MM.1S (cell line): ENCODE measurements at regions not wholly inside any gene's neighbourhood (a gene's known extent, or its start where the extent isn't known, plus 50 kb on each side); places are given as distances from the start of the nearest gene placed in this dataset.

Source experiments
- DNase-seq: peaks from one replicate; pipeline ENCODE4 v3.0.0-alpha.2; 2015
- H2AFZ ChIP-seq: fragments of 300-600 bp; sonication (generic); 2 replicates; pipeline ENCODE4 v1.6.0; 2016; ENCODE audit warnings: antibody characterized with exemption, low read length
- H3F3A ChIP-seq: fragments of 300-600 bp; sonication (generic); 2 replicates; pipeline ENCODE4 v1.6.1; 2016; ENCODE audit warnings: mild to moderate bottlenecking, antibody characterized with exemption, low read length, moderate library complexity, mixed read lengths; ENCODE audit not compliant: insufficient read depth
- H3K27ac ChIP-seq: fragments of 300-600 bp; sonication (generic); 2 replicates; pipeline ENCODE4 v1.5.1; 2016; ENCODE audit warnings: mild to moderate bottlenecking, low read length
- H3K27me3 ChIP-seq: fragments of 300-600 bp; sonication (generic); replicated peaks from 2 replicates; pipeline ENCODE4 v1.6.0; 2016; ENCODE audit warnings: low read length; ENCODE audit not compliant: insufficient read depth
- H3K36me3 ChIP-seq: fragments of 300-600 bp; sonication (generic); replicated peaks from 2 replicates; pipeline ENCODE4 v1.6.1; 2016; ENCODE audit warnings: mild to moderate bottlenecking, low read length, mixed read lengths; ENCODE audit not compliant: insufficient read depth
- H3K4me1 ChIP-seq: fragments of 300-600 bp; sonication (generic); 2 replicates; pipeline ENCODE4 v1.6.1; 2016; ENCODE audit warnings: low read length, mixed read lengths
- H3K4me2 ChIP-seq: fragments of 300-600 bp; sonication (generic); 2 replicates; pipeline ENCODE4 v1.6.0; 2016; ENCODE audit warnings: low read depth, low read length
- H3K4me3 ChIP-seq: fragments of 300-600 bp; sonication (generic); 2 replicates; pipeline ENCODE4 v1.5.1; 2016; ENCODE audit warnings: low read length, mixed read lengths
- H3K79me2 ChIP-seq: fragments of 300-600 bp; sonication (generic); 2 replicates; pipeline ENCODE4 v1.6.1; 2016; ENCODE audit warnings: mixed run types, low read length, mixed read lengths
- H3K9ac ChIP-seq: fragments of 300-600 bp; sonication (generic); 2 replicates; pipeline ENCODE4 v1.6.1; 2016; ENCODE audit warnings: low read length, mixed read lengths
- H3K9me2 ChIP-seq: fragments of 300-600 bp; sonication (generic); replicated peaks from 2 replicates; pipeline ENCODE4 v1.6.1; 2016; ENCODE audit warnings: mild to moderate bottlenecking, low read length, mixed read lengths; ENCODE audit not compliant: insufficient read depth
- H3K9me3 ChIP-seq: fragments of 300-600 bp; sonication (generic); replicated peaks from 2 replicates; pipeline ENCODE4 v1.6.1; 2016; ENCODE audit warnings: mild to moderate bottlenecking, low read length, mixed read lengths; ENCODE audit not compliant: insufficient read depth
- H4K20me1 ChIP-seq: fragments of 300-600 bp; sonication (generic); 2 replicates; pipeline ENCODE4 v1.6.1; 2016; ENCODE audit warnings: mild to moderate bottlenecking, low read length, moderate library complexity, mixed read lengths; ENCODE audit not compliant: insufficient read depth
- CTCF ChIP-seq: fragments of 300-600 bp; sonication (generic); IDR thresholded peaks from 2 replicates; pipeline ENCODE4 v1.5.1; 2016; ENCODE audit warnings: antibody characterized with exemption, low read length, mixed read lengths
- EZH2 ChIP-seq: fragments of 300-600 bp; sonication (generic); optimal IDR thresholded peaks from 2 replicates; pipeline ENCODE3; 2017; ENCODE audit warnings: low read depth, mild to moderate bottlenecking, antibody characterized with exemption, low read length, mixed read lengths
- EZH2phosphoT487 ChIP-seq: fragments of 300-600 bp; sonication (generic); IDR thresholded peaks from 2 replicates; pipeline ENCODE4 v1.6.1; 2018; ENCODE audit warnings: antibody characterized with exemption, low read length

- TF ChIP-seq EZH2phosphoT487 (no peak), EZH2 (no peak), CTCF (no peak)
These were observed 794.7 kb downstream of the IPMK start for GRCh38 chr10:57472823-57473619.

GRCh38 chr10:57468894-57469432, 798.7 kb downstream of the IPMK start:
- H3F3A ChIP-seq = no peaks in the 10 kb centered on the region
- H3K4me3 ChIP-seq = no peak overlapping the region
- H2AFZ ChIP-seq = no peak overlapping the region
- TF ChIP-seq EZH2 (no peak), EZH2phosphoT487 (no peak), CTCF (no peak)
- no peak overlapping the region for H3K9ac ChIP-seq
- DNase-seq = no peak
- H3K79me2 ChIP-seq = no peaks in the 10 kb centered on the region
- H3K27me3 ChIP-seq = no peaks in the 10 kb centered on the region
- H3K9me3 ChIP-seq = no peaks in the 10 kb centered on the region
- no peaks in the 10 kb centered on the region for H3K4me1 ChIP-seq
- H3K4me2 ChIP-seq = no peak overlapping the region
- no peaks in the 10 kb centered on the region for H3K36me3 ChIP-seq
- H3K27ac ChIP-seq = no peak overlapping the region
- H3K9me2 ChIP-seq = no peaks in the 10 kb centered on the region; the same call in 1 of the 2 replicates
- no peaks in the 10 kb centered on the region for H4K20me1 ChIP-seq

More at GRCh38 chr10:57472823-57473619, 794.7 kb downstream of the IPMK start:
- Histone ChIP-seq H3K9me2 (no peaks in the 10 kb centered on the region; the same call in 1 of the 2 replicates), H3K4me2 (no peak overlapping the region), H3K9me3 (no peaks in the 10 kb centered on the region), H3K79me2 (no peaks in the 10 kb centered on the region), H4K20me1 (no peaks in the 10 kb centered on the region), H3K9ac (no peak overlapping the region), H3F3A (no peaks in the 10 kb centered on the region), H3K36me3 (no peaks in the 10 kb centered on the region), H3K27ac (no peak overlapping the region), H3K27me3 (no peaks in the 10 kb centered on the region), H2AFZ (no peak overlapping the region), H3K4me3 (no peak overlapping the region), H3K4me1 (no peaks in the 10 kb centered on the region)
- DNase-seq = no peak

- H3K27ac ChIP-seq = no peak overlapping the region
- H3K4me2 ChIP-seq = no peak overlapping the region
- no peak for DNase-seq
- no peaks in the 10 kb centered on the region for H3K79me2 ChIP-seq
- no peak overlapping the region for H3K4me3 ChIP-seq
- no peaks in the 10 kb centered on the region for H4K20me1 ChIP-seq
- H3K36me3 ChIP-seq = no peaks in the 10 kb centered on the region
- no peaks in the 10 kb centered on the region for H3F3A ChIP-seq
- H3K4me1 ChIP-seq = no peaks in the 10 kb centered on the region
- no peaks in the 10 kb centered on the region for H3K9me2 ChIP-seq
- no peaks in the 10 kb centered on the region for H3K9me3 ChIP-seq
- no peak overlapping the region for H3K9ac ChIP-seq
- TF ChIP-seq EZH2phosphoT487 (no peak), CTCF (no peak)
- no peak overlapping the region for H2AFZ ChIP-seq
- no peaks in the 10 kb centered on the region for H3K27me3 ChIP-seq
These were observed 802.5 kb downstream of the IPMK start for GRCh38 chr10:57465155-57465554.
